GM23338 (cell line): ENCODE measurements at regions not wholly inside any gene's neighbourhood (a gene's known extent, or its start where the extent isn't known, plus 50 kb on each side); places are given as distances from the start of the nearest gene placed in this dataset.
A peak's percentile ranks its signal among the peaks of the same experiment; 100 is the strongest.

Experiments
- ATAC-seq: fragments of 200-7000 bp; cut with Tn5 transposase; 3 replicates; pipeline ENCODE4 v1.9.1; 2020
- DNase-seq: peaks from one replicate; pipeline ENCODE4 v3.0.0-alpha.2; 2015; ENCODE audit warnings: low spot score
- H2AFZ ChIP-seq: fragments of 200-600 bp; sonication (generic); 2 replicates; pipeline ENCODE4 v1.8.0; 2016; ENCODE audit warnings: antibody characterized with exemption, mild to moderate bottlenecking, moderate library complexity
- H3F3A ChIP-seq: fragments of 200-600 bp; sonication (generic); replicated peaks from 2 replicates; pipeline ENCODE4 v1.8.0; 2017; ENCODE audit warnings: antibody characterized with exemption, mixed run types, low read depth
- H3K27ac ChIP-seq: fragments of 200-600 bp; sonication (generic); 2 replicates; pipeline ENCODE4 v1.6.1; 2016; ENCODE audit warnings: low read depth
- H3K27me3 ChIP-seq: fragments of 200-600 bp; sonication (generic); 2 replicates; pipeline ENCODE4 v1.8.0; 2016; ENCODE audit warnings: mild to moderate bottlenecking, mixed run types, moderate library complexity; ENCODE audit not compliant: insufficient read depth
- H3K36me3 ChIP-seq: fragments of 200-600 bp; sonication (generic); 2 replicates; pipeline ENCODE4 v1.8.0; 2016; ENCODE audit warnings: mild to moderate bottlenecking; ENCODE audit not compliant: insufficient read depth
- H3K4me1 ChIP-seq: fragments of 200-600 bp; sonication (generic); 2 replicates; pipeline ENCODE4 v1.8.0; 2016; ENCODE audit warnings: mild to moderate bottlenecking, moderate library complexity; ENCODE audit not compliant: insufficient read depth
- H3K4me2 ChIP-seq: fragments of 200-600 bp; sonication (generic); 2 replicates; pipeline ENCODE4 v1.7.1; 2017; ENCODE audit warnings: mixed run types
- H3K4me3 ChIP-seq: fragments of 200-600 bp; sonication (generic); 2 replicates; pipeline ENCODE4 v1.6.1; 2016; ENCODE audit warnings: mixed run types
- H3K79me2 ChIP-seq: fragments of 200-600 bp; sonication (generic); replicated peaks from 2 replicates; pipeline ENCODE4 v1.8.0; 2017; ENCODE audit warnings: mild to moderate bottlenecking; ENCODE audit not compliant: insufficient read depth
- H3K9me2 ChIP-seq: fragments of 200-600 bp; sonication (generic); 2 replicates; pipeline ENCODE4 v1.8.0; 2017; ENCODE audit not compliant: insufficient read depth
- H4K20me1 ChIP-seq: fragments of 200-600 bp; sonication (generic); replicated peaks from 2 replicates; pipeline ENCODE4 v1.8.0; 2017; ENCODE audit warnings: mild to moderate bottlenecking; ENCODE audit not compliant: insufficient read depth
- H3K27ac Mint-ChIP-seq: 2 replicates; pipeline ENCODE4 v1.8.0; 2020; ENCODE audit warnings: inconsistent platforms, mild to moderate bottlenecking, moderate library complexity, mixed read lengths
- H3K27me3 Mint-ChIP-seq: 3 replicates; pipeline ENCODE4 v1.8.0; 2022; ENCODE audit warnings: low read depth, mild to moderate bottlenecking, moderate library complexity, mixed read lengths, inconsistent platforms; ENCODE audit not compliant: insufficient read depth, poor library complexity
- H3K36me3 Mint-ChIP-seq: 3 replicates; pipeline ENCODE4 v1.8.0; 2021; ENCODE audit warnings: low read depth, mild to moderate bottlenecking, inconsistent platforms, moderate library complexity, mixed read lengths
- H3K4me1 Mint-ChIP-seq: 3 replicates; pipeline ENCODE4 v1.8.0; 2020; ENCODE audit warnings: mild to moderate bottlenecking, inconsistent platforms, mixed read lengths
- H3K4me3 Mint-ChIP-seq: 3 replicates; pipeline ENCODE4 v1.8.0; 2021; ENCODE audit warnings: moderate library complexity, mild to moderate bottlenecking, inconsistent platforms, mixed read lengths
- H3K9me3 Mint-ChIP-seq: 3 replicates; pipeline ENCODE4 v1.8.0; 2020; ENCODE audit warnings: moderate library complexity, mild to moderate bottlenecking, inconsistent platforms, mixed read lengths
- CREB1 ChIP-seq: fragments of 250-450 bp; sonication (Bioruptor Pico); IDR thresholded peaks from 2 replicates; pipeline ENCODE4 v1.5.0; 2020; ENCODE audit warnings: low read depth, mild to moderate bottlenecking, moderate library complexity
- CTCF ChIP-seq, 2 experiments: fragments of 200-600 bp in 1 of 2; sonication (generic) in 1 of 2; conservative IDR thresholded peaks; 2 replicates each; pipeline versions ENCODE4 v1.5.1 to v1.6.1; 2016 to 2017; ENCODE audit warnings: antibody characterized with exemption in 2 of 2, low read depth in 2 of 2, mild to moderate bottlenecking in 2 of 2, moderate library complexity in 1 of 2
- ETS1 ChIP-seq: IDR thresholded peaks from 2 replicates; pipeline ENCODE4 v1.6.1; 2016; ENCODE audit warnings: antibody characterized with exemption
- EZH2 ChIP-seq: fragments of 200-600 bp; sonication (generic); IDR thresholded peaks from one replicate; pipeline ENCODE4 v1.8.0; 2017; ENCODE audit warnings: antibody characterized with exemption, mild to moderate bottlenecking, low read depth; ENCODE audit not compliant: unreplicated experiment
- EZH2phosphoT487 ChIP-seq: fragments of 200-600 bp; sonication (generic); IDR thresholded peaks from one replicate; pipeline ENCODE4 v1.8.1; 2018; ENCODE audit warnings: antibody characterized with exemption; ENCODE audit not compliant: unreplicated experiment
- JUNB ChIP-seq: IDR thresholded peaks from one replicate; pipeline ENCODE4 v1.6.1; 2016; ENCODE audit warnings: antibody characterized with exemption; ENCODE audit not compliant: unreplicated experiment
- NANOG ChIP-seq: IDR thresholded peaks from 2 replicates; pipeline ENCODE4 v1.6.1; 2016; ENCODE audit warnings: antibody characterized with exemption, borderline replicate concordance
- POLR2AphosphoS5 ChIP-seq: IDR thresholded peaks from 2 replicates; pipeline ENCODE4 v1.6.1; 2016; ENCODE audit warnings: antibody characterized with exemption, low read depth
- STAT1 ChIP-seq: IDR thresholded peaks from one replicate; pipeline ENCODE4 v1.6.1; 2016; ENCODE audit warnings: antibody characterized with exemption; ENCODE audit not compliant: unreplicated experiment
- ZNF114 ChIP-seq: fragments of 250-450 bp; sonication (Bioruptor Pico); IDR thresholded peaks from 2 replicates; pipeline ENCODE4 v1.5.0; 2020; ENCODE audit warnings: mild to moderate bottlenecking, moderate library complexity
- ZNF331 ChIP-seq: fragments of 250-450 bp; sonication (Bioruptor Pico); IDR thresholded peaks from 2 replicates; pipeline ENCODE4 v1.5.0; 2020; ENCODE audit warnings: low read depth, mild to moderate bottlenecking, moderate library complexity

GRCh38 chr3:102189541-102189940, 245.3 kb upstream of the ZPLD1 start:
- Mint-ChIP-seq H3K4me1 (peaks cover 10% of the 10 kb centered on the region), H3K36me3 (no peaks in the 10 kb centered on the region), H3K27me3 (peaks cover 2% of the 10 kb centered on the region), H3K9me3 (no peaks in the 10 kb centered on the region; the same call in 2 of the 3 replicates), H3K27ac (no peak overlapping the region), H3K4me3 (no peak overlapping the region)
- H4K20me1 ChIP-seq: no peaks in the 10 kb centered on the region
- no peaks in the 10 kb centered on the region for H3F3A ChIP-seq
- DNase-seq (no peak), ATAC-seq (no peak)
- no peak overlapping the region for H2AFZ ChIP-seq
- H3K79me2 ChIP-seq: no peaks in the 10 kb centered on the region
- H3K9me2 ChIP-seq: peaks cover 3% of the 10 kb centered on the region; the same call in 1 of the 2 replicates
- no peaks in the 10 kb centered on the region for H3K36me3 ChIP-seq
- H3K4me2 ChIP-seq: no peak overlapping the region
- no peak overlapping the region for H3K4me3 ChIP-seq
- TF ChIP-seq CTCF (conservative IDR thresholded peaks at IDR 0.05; ENCODE audit: low read depth in 2 of 2) (no peak), JUNB (no peak), CREB1 (CRISPR knock-in tag) (no peak), EZH2phosphoT487 (no peak), ZNF114 (CRISPR knock-in tag) (no peak), POLR2AphosphoS5 (no peak), ZNF331 (no peak), EZH2 (no peak), NANOG (no peak), STAT1 (no peak), ETS1 (no peak)
- no peak overlapping the region for H3K27ac ChIP-seq
- no peaks in the 10 kb centered on the region for H3K4me1 ChIP-seq
- no peaks in the 10 kb centered on the region for H3K27me3 ChIP-seq

- Histone ChIP-seq H3K4me2 (no peak overlapping the region), H3K9me2 (peaks cover 3% of the 10 kb centered on the region; the same call in 1 of the 2 replicates), H3K4me3 (no peak overlapping the region), H2AFZ (peak overlapping the region; percentile 21; the same call in 1 of the 2 replicates), H3K36me3 (no peaks in the 10 kb centered on the region), H4K20me1 (no peaks in the 10 kb centered on the region), H3F3A (no peaks in the 10 kb centered on the region), H3K4me1 (no peaks in the 10 kb centered on the region), H3K79me2 (no peaks in the 10 kb centered on the region), H3K27me3 (no peaks in the 10 kb centered on the region), H3K27ac (no peak overlapping the region)
- Mint-ChIP-seq H3K27ac (no peak overlapping the region), H3K9me3 (no peaks in the 10 kb centered on the region; the same call in 2 of the 3 replicates), H3K4me3 (no peak overlapping the region), H3K27me3 (peaks cover 2% of the 10 kb centered on the region), H3K36me3 (no peaks in the 10 kb centered on the region), H3K4me1 (peaks cover 11% of the 10 kb centered on the region)
- no peak for DNase-seq
- ATAC-seq: peak; percentile 53
- TF ChIP-seq ZNF114 (CRISPR knock-in tag): no peak
- no peak for TF ChIP-seq STAT1
- no peak for TF ChIP-seq EZH2
- no peak for TF ChIP-seq ZNF331
- no peak for TF ChIP-seq CTCF (conservative IDR thresholded peaks at IDR 0.05; ENCODE audit: low read depth in 2 of 2)
- TF ChIP-seq POLR2AphosphoS5: no peak
- TF ChIP-seq EZH2phosphoT487: no peak
- TF ChIP-seq NANOG: no peak
- TF ChIP-seq CREB1 (CRISPR knock-in tag): no peak
- no peak for TF ChIP-seq JUNB
- no peak for TF ChIP-seq ETS1
These were observed 244.7 kb upstream of the ZPLD1 start for GRCh38 chr3:102189956-102190723.
